CD14-positive monocyte (primary cell): ENCODE measurements at regions not wholly inside any gene's neighbourhood (a gene's known extent, or its start where the extent isn't known, plus 50 kb on each side); places are given as distances from the start of the nearest gene placed in this dataset.

ENCODE experiments used
- DNase-seq, 3 donors: peaks; one replicate each; pipeline ENCODE4 v3.0.0-alpha.2; 2011 to 2022
- H2AFZ ChIP-seq: 2 replicates; pipeline ENCODE4 v1.6.0; 2012; ENCODE audit warnings: mild to moderate bottlenecking, low read depth, low read length, inconsistent platforms; ENCODE audit not compliant: insufficient read depth, poor library complexity, severe bottlenecking
- H3K27ac ChIP-seq, 2 donors: 1 replicate in 1 of 2; 2 replicates in 1 of 2; pipeline ENCODE4 v1.5.1; 2012 to 2013; ENCODE audit warnings: low read length in 2 of 2, control low read depth in 1 of 2, inconsistent platforms in 1 of 2, low read depth in 1 of 2, mild to moderate bottlenecking in 1 of 2
- H3K27me3 ChIP-seq, 2 donors: one replicate each; pipeline versions ENCODE4 v1.6.0 to v1.6.1; 2011 to 2013; ENCODE audit warnings: low read length in 2 of 2; ENCODE audit not compliant: control insufficient read depth in 2 of 2, insufficient read depth in 2 of 2
- H3K36me3 ChIP-seq, 2 donors: replicated peaks in 1 of 2; 1 replicate in 1 of 2; 2 replicates in 1 of 2; pipeline versions ENCODE4 v1.5.1 to v1.6.1; 2012 to 2013; ENCODE audit warnings: low read length in 2 of 2, control low read depth in 1 of 2, inconsistent platforms in 1 of 2, mild to moderate bottlenecking in 1 of 2; ENCODE audit not compliant: insufficient read depth in 2 of 2, control insufficient read depth in 1 of 2
- H3K4me1 ChIP-seq, 2 donors: 1 replicate in 1 of 2; 2 replicates in 1 of 2; pipeline versions ENCODE4 v1.5.1 to v1.6.1; 2012 to 2013; ENCODE audit warnings: low read length in 2 of 2, control low read depth in 1 of 2, inconsistent platforms in 1 of 2, mild to moderate bottlenecking in 1 of 2, moderate library complexity in 1 of 2; ENCODE audit not compliant: insufficient read depth in 2 of 2, control insufficient read depth in 1 of 2
- H3K4me2 ChIP-seq: replicated peaks from 2 replicates; pipeline ENCODE3; 2012; ENCODE audit warnings: low read length, moderate library complexity, mild to moderate bottlenecking; ENCODE audit not compliant: poor library complexity, severe bottlenecking; ENCODE audit errors: extremely low read depth
- H3K4me3 ChIP-seq, 3 experiments: fragments of 200-600 bp in 1 of 3; sonication (generic) in 1 of 3; replicated peaks in 1 of 3; 1 replicate in 2 of 3; 2 replicates in 1 of 3; pipeline ENCODE4 v1.5.1; 2011 to 2013; ENCODE audit warnings: low read length in 3 of 3, mild to moderate bottlenecking in 3 of 3, control low read depth in 2 of 3, low read depth in 2 of 3, inconsistent platforms in 1 of 3, moderate library complexity in 1 of 3
- H3K79me2 ChIP-seq: 2 replicates; pipeline ENCODE4 v1.6.0; 2012; ENCODE audit warnings: mild to moderate bottlenecking, control low read depth, inconsistent platforms, low read length, moderate library complexity; ENCODE audit not compliant: insufficient read depth
- H3K9ac ChIP-seq: 2 replicates; pipeline ENCODE4 v1.6.0; 2017; ENCODE audit warnings: low read length, mild to moderate bottlenecking; ENCODE audit not compliant: insufficient read depth, poor library complexity, severe bottlenecking
- H3K9me3 ChIP-seq, 2 donors: replicated peaks in 1 of 2; 1 replicate in 1 of 2; 2 replicates in 1 of 2; pipeline versions ENCODE4 v1.5.1 to v1.6.1; 2012 to 2013; ENCODE audit warnings: low read length in 2 of 2, control low read depth in 1 of 2; ENCODE audit not compliant: control insufficient read depth in 1 of 2, insufficient read depth in 1 of 2
- H4K20me1 ChIP-seq: 2 replicates; pipeline ENCODE4 v1.6.0; 2012; ENCODE audit warnings: mild to moderate bottlenecking, low read length, control low read depth, moderate library complexity; ENCODE audit not compliant: insufficient read depth
- H3K27ac Mint-ChIP-seq, 7 donors: one replicate each; pipeline ENCODE4 v1.8.0; 2020; ENCODE audit warnings: mild to moderate bottlenecking in 7 of 7, mixed read lengths in 7 of 7, moderate library complexity in 6 of 7, inconsistent platforms in 2 of 7
- H3K27me3 Mint-ChIP-seq, 3 donors: one replicate each; pipeline ENCODE4 v1.8.0; 2021 to 2022; ENCODE audit warnings: low read depth in 3 of 3, mild to moderate bottlenecking in 3 of 3, mixed read lengths in 3 of 3, moderate library complexity in 3 of 3, inconsistent platforms in 1 of 3
- H3K36me3 Mint-ChIP-seq, 2 donors: one replicate each; pipeline ENCODE4 v1.8.0; 2020; ENCODE audit warnings: mixed read lengths in 2 of 2, inconsistent platforms in 1 of 2, mild to moderate bottlenecking in 1 of 2
- H3K4me1 Mint-ChIP-seq: one replicate; pipeline ENCODE4 v1.8.0; 2020; ENCODE audit warnings: mild to moderate bottlenecking, mixed read lengths
- H3K4me3 Mint-ChIP-seq, 2 donors: one replicate each; pipeline ENCODE4 v1.8.0; 2020; ENCODE audit warnings: mild to moderate bottlenecking in 2 of 2, mixed read lengths in 2 of 2, moderate library complexity in 1 of 2
- H3K9me3 Mint-ChIP-seq, 7 donors: one replicate each; pipeline ENCODE4 v1.8.0; 2020 to 2022; ENCODE audit warnings: mixed read lengths in 7 of 7, mild to moderate bottlenecking in 6 of 7, moderate library complexity in 6 of 7, inconsistent platforms in 2 of 7
- WGBS: methylation state at CpG from one replicate; pipeline ENCODE4 v1.1.5; 2013; ENCODE audit warnings: missing lambda C conversion rate; ENCODE audit not compliant: insufficient coverage; 5-methylcytosine and 5-hydroxymethylcytosine counted together
- intact Hi-C, 2 donors: fragments of 100-400 bp; cut with micrococcal nuclease; formaldehyde crosslinking; loops; one replicate each; pipeline versions ENCODE4 v1.15.0 to v1.15.1; 2023
- TF ChIP-seq, protein P1 (sequence below): fragments of 200-600 bp; IDR thresholded peaks from one replicate; pipeline ENCODE4 v1.8.0; 2022; ENCODE audit warnings: antibody characterized with exemption, mild to moderate bottlenecking

DNA sequence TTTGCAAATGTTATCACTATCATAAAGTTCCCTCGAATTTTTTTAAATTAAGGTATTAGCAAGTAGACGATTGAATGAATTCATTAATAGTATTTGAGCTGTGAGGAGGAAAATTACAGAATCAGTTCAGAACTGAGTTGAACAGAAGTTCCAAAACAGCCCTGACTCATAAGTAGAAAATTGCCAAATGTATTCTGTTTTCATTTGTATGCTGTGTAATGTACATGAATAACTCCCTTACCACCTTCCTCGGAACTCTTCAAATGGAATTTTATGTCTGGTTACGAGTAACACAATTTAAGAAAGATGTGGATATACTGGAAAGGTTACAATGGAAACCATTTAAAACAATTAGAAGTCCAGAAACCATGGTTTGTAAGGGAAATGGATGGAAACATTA lies 283.3 kb upstream of the FAR2 start:
- Mint-ChIP-seq H3K36me3 (no peaks in the 10 kb centered on the region), H3K9me3 (peaks cover 0 to 5% (median 0%) of the 10 kb centered on the region in 7 donors), H3K27me3 (peaks cover 0 to 3% (median 0%) of the 10 kb centered on the region in 3 donors), H3K4me1 (peaks cover 16% of the 10 kb centered on the region), H3K4me3 (no peak overlapping the region), H3K27ac (no peak overlapping the region)
- H3K79me2 ChIP-seq: no peaks in the 10 kb centered on the region
- H3K36me3 ChIP-seq: no peaks in the 10 kb centered on the region
- no peak overlapping the region for H2AFZ ChIP-seq
- WGBS: no CpG with 5 or more reads among the region's 4 CpGs
- H3K27ac ChIP-seq: no peak overlapping the region
- TF ChIP-seq, protein P1, sequence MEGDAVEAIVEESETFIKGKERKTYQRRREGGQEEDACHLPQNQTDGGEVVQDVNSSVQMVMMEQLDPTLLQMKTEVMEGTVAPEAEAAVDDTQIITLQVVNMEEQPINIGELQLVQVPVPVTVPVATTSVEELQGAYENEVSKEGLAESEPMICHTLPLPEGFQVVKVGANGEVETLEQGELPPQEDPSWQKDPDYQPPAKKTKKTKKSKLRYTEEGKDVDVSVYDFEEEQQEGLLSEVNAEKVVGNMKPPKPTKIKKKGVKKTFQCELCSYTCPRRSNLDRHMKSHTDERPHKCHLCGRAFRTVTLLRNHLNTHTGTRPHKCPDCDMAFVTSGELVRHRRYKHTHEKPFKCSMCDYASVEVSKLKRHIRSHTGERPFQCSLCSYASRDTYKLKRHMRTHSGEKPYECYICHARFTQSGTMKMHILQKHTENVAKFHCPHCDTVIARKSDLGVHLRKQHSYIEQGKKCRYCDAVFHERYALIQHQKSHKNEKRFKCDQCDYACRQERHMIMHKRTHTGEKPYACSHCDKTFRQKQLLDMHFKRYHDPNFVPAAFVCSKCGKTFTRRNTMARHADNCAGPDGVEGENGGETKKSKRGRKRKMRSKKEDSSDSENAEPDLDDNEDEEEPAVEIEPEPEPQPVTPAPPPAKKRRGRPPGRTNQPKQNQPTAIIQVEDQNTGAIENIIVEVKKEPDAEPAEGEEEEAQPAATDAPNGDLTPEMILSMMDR: no peak
- no peaks in the 10 kb centered on the region for H3K27me3 ChIP-seq
- H3K9me3 ChIP-seq: no peaks in the 10 kb centered on the region
- peaks cover 13% of the 10 kb centered on the region in 2 donors for H3K4me1 ChIP-seq
- H4K20me1 ChIP-seq: no peaks in the 10 kb centered on the region
- intact Hi-C loops: no loop called here
- H3K9ac ChIP-seq: no peak overlapping the region
- no peak overlapping the region for H3K4me3 ChIP-seq
- H3K4me2 ChIP-seq: no peak overlapping the region
- no peak for DNase-seq

DNA sequence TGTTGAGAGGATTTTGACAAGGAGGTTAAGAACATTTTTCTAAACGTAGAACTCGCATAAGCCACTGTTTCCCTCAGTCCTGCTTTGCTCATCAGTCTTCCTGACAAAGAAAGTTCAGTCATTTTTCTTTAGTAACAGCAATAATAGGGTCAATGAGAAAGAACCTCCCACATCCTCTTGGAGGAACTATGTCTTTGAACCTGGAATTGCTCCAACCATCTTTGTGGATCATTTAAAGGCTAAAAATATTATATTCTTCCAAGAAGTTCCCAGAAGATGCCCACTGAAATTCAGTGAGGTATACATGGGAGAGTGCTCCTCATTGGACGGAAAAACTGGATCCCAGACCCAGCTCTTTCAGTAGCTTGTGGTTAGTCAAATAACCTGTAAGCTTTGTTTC lies 282.8 kb upstream of the FAR2 start:
- WGBS: 100% methylated on average over 1 of the region's 3 CpGs
- Histone ChIP-seq H3K9me3 (no peaks in the 10 kb centered on the region), H4K20me1 (no peaks in the 10 kb centered on the region), H3K79me2 (no peaks in the 10 kb centered on the region), H3K36me3 (no peaks in the 10 kb centered on the region), H3K27ac (no peak overlapping the region), H3K9ac (no peak overlapping the region), H3K4me3 (no peak overlapping the region), H3K4me2 (no peak overlapping the region), H3K27me3 (no peaks in the 10 kb centered on the region), H3K4me1 (peaks cover 18% of the 10 kb centered on the region in 2 donors), H2AFZ (no peak overlapping the region)
- Mint-ChIP-seq H3K36me3 (no peaks in the 10 kb centered on the region), H3K4me3 (no peak overlapping the region), H3K27me3 (peaks cover 0 to 3% (median 0%) of the 10 kb centered on the region in 3 donors), H3K4me1 (peaks cover 22% of the 10 kb centered on the region), H3K27ac (no peak overlapping the region), H3K9me3 (peaks cover 0 to 5% (median 0%) of the 10 kb centered on the region in 7 donors)
- intact Hi-C loops: no loop called here
- no peak for DNase-seq
- TF ChIP-seq, protein P1: no peak
